ENCODE measurements at regions not wholly inside any gene's neighbourhood (a gene's known extent, or its start where the extent isn't known, plus 50 kb on each side); places are given as distances from the start of the nearest gene placed in this dataset.

DNA sequence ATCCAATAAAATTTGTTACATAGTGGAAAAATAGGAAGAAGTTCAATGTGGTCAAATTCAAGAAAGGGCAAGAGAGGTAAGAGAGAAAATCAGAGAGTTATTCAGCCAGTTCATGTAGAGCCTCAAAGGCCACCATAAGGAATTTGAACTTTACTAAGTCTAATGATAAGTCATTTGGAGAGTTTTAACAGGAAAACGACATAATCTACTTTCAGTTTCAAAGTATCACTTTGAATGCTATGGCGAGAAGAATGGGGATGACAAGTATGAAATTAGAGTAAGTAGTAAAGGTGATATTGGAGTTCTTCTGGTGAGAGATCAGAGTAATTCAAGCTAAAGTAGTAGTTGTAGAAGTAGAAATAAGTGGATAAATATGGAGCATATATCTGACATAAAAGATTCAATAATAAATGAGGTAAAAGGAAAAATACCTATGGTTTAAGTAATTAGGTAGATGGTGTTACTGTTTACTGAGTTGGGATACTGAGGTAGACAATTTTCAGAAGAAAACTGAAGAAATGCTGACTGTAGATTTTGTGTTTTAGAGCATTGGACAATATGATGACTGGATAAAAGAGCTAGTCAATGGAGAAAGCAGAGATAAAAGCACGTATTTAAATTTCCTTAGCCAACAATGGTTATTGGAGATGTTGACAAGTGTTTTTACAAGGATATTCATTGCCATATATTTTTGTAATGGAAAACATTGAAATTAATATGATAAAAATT lies 331.7 kb upstream of the ADGRL3 start:
- Histone ChIP-seq H3K9me3 (no peaks in the 10 kb centered on the region), H3K27ac (no peak overlapping the region), H3K4me1 (no peaks in the 10 kb centered on the region), H3K27me3 (no peaks in the 10 kb centered on the region), H3K4me3 (no peak overlapping the region), H3K36me3 (no peaks in the 10 kb centered on the region)
- DNase-seq: no peak
- intact Hi-C loops (cut with DNase I): no loop called here
- no peak for TF ChIP-seq POLR2A (IDR thresholded peaks at IDR 0.05)
- 78 to 86% methylated on average over 3 of the region's 3 CpGs for WGBS, 2 donors

DNA sequence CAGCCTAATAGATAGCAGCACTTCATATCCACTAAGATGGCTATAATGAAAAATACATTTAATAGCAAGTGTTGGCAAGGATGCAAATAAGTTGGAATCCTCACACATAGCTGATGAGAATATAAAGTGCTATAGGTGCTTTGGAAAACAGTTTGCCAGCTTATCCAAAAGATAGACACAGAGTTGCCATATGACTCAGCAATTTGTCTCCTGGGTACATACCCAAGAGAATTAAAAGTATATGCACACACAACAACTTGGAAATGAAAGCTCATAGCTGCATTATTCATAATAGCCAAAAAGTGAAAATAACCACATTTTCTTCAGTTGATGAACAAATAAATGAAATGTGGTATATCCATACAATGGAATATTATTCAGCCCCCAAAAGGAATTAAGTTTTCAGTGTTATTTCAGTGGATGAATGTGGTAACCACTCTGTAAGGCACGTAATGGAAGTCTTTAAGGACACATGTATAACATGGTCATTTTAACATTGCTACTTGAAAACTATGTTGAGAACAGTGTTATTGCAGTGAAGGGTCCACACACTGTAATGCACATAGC lies 320.9 kb upstream of the ADGRL3 start:
- peaks cover 0 to 6% (median 0%) of the 10 kb centered on the region in 3 donors for H3K9me3 ChIP-seq
- intact Hi-C loops (cut with DNase I): no loop called here
- no peaks in the 10 kb centered on the region for H3K36me3 ChIP-seq
- H3K27me3 ChIP-seq: no peaks in the 10 kb centered on the region
- no peaks in the 10 kb centered on the region for H3K4me1 ChIP-seq
- H3K27ac ChIP-seq: no peak overlapping the region
- WGBS, 2 donors: 61 to 71% methylated on average over 1 of the region's 1 CpG
- TF ChIP-seq, protein P1, sequence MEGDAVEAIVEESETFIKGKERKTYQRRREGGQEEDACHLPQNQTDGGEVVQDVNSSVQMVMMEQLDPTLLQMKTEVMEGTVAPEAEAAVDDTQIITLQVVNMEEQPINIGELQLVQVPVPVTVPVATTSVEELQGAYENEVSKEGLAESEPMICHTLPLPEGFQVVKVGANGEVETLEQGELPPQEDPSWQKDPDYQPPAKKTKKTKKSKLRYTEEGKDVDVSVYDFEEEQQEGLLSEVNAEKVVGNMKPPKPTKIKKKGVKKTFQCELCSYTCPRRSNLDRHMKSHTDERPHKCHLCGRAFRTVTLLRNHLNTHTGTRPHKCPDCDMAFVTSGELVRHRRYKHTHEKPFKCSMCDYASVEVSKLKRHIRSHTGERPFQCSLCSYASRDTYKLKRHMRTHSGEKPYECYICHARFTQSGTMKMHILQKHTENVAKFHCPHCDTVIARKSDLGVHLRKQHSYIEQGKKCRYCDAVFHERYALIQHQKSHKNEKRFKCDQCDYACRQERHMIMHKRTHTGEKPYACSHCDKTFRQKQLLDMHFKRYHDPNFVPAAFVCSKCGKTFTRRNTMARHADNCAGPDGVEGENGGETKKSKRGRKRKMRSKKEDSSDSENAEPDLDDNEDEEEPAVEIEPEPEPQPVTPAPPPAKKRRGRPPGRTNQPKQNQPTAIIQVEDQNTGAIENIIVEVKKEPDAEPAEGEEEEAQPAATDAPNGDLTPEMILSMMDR (IDR thresholded peaks at IDR 0.05): no peak
- no peak for DNase-seq
- no peak overlapping the region for H3K4me3 ChIP-seq

DNA sequence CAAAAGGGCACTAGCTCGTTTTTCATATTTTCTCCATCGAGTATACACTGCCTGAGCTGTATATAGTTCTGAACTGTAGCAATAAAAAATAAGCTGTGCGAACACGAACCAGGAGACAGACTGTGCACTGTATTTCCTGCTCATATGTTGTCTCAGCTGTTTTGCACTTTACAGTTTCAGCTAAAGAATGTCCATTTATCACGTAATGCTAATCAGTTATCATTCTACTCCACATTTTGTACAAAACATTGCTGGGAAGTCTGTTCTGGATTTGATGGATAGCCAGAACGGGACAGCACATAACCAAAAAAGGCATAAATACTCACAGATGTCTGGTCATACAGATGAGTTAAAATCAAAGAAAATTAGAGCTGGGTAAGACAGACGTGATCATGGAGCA lies 315.5 kb upstream of the ADGRL3 start:
- DNase-seq: no peak
- H3K9me3 ChIP-seq: peaks cover 0 to 2% (median 0%) of the 10 kb centered on the region in 3 donors
- no peaks in the 10 kb centered on the region for H3K4me1 ChIP-seq
- H3K4me3 ChIP-seq: no peak overlapping the region
- H3K27me3 ChIP-seq: no peaks in the 10 kb centered on the region
- no peaks in the 10 kb centered on the region for H3K36me3 ChIP-seq
- no peak for TF ChIP-seq POLR2A (IDR thresholded peaks at IDR 0.05)
- TF ChIP-seq, protein P1 (IDR thresholded peaks at IDR 0.05): no peak
- intact Hi-C loops (cut with DNase I): no loop called here
- H3K27ac ChIP-seq: no peak overlapping the region
- 42 to 45% methylated on average over 7 of the region's 7 CpGs for WGBS, 2 donors

DNA sequence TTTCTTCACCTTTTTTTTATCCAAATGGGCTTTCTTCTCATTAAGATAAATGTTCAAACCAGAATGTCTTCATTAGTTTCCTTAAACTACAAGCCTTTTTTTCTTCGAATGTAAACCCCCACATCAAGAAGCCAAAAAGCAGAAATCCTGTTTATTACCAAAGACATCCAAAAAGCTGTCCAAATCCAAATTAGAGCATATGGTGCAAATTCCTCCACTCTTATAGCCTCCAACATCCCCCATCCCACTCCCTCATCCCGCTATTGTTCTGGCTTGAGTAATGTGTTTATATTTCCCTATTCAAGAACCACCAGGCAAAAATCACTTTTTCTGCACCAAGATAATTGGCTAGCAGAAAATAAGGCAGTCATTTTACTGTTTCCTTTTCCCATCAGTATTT lies 315.1 kb upstream of the ADGRL3 start:
- Histone ChIP-seq H3K27me3 (no peaks in the 10 kb centered on the region), H3K27ac (no peak overlapping the region), H3K9me3 (no peaks in the 10 kb centered on the region), H3K4me3 (no peak overlapping the region), H3K4me1 (no peaks in the 10 kb centered on the region), H3K36me3 (no peaks in the 10 kb centered on the region)
- WGBS, 2 donors: 45 to 50% methylated on average over 2 of the region's 2 CpGs
- TF ChIP-seq, protein P1 (IDR thresholded peaks at IDR 0.05): no peak
- TF ChIP-seq POLR2A (IDR thresholded peaks at IDR 0.05): no peak
- intact Hi-C loops (cut with DNase I): no loop called here
- no peak for DNase-seq

DNA sequence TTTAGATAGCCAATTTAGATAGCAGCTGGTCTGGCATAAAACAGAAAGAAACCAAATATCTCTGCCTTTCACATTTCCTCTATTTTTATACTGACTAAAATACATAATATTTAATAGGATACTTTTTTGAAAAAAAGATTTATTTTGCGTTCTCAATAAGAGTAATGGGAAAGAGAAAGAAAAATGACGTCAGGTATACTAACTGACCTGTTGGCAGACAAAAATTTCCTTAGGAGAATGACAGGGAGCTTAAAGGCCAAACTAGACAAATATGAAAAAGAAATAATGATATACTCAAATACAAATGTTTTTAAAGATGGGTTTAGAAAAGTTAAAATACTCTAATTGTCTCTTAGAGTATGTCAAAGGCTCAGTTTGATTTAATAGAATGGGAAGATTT lies 309.4 kb upstream of the ADGRL3 start:
- Histone ChIP-seq H3K4me3 (no peak overlapping the region), H3K27me3 (no peaks in the 10 kb centered on the region), H3K36me3 (no peaks in the 10 kb centered on the region), H3K4me1 (no peaks in the 10 kb centered on the region), H3K9me3 (no peaks in the 10 kb centered on the region), H3K27ac (no peak overlapping the region)
- WGBS, 2 donors: 84 to 89% methylated on average over 2 of the region's 2 CpGs
- DNase-seq: no peak
- intact Hi-C loops (cut with DNase I): no loop called here
- TF ChIP-seq, protein P1 (IDR thresholded peaks at IDR 0.05): no peak
- no peak for TF ChIP-seq POLR2A (IDR thresholded peaks at IDR 0.05)
